ENCODE measurements at regions not wholly inside any gene's neighbourhood (a gene's known extent, or its start where the extent isn't known, plus 50 kb on each side); places are given as distances from the start of the nearest gene placed in this dataset.
"Not testable (repeated sequence)": the region's sequence is repeated elsewhere in the genome, so short reads cannot be mapped to it uniquely, and the experiment has no call there.

- DNase-seq, result no peak
Measured at GRCh38 chr19:30105316-30105715, 163.3 kb downstream of the URI1 start.

GRCh38 chr19:30105727-30106126, 163.7 kb downstream of the URI1 start:
- DNase-seq, result no peak

- DNase-seq, result no peak
Measured at GRCh38 chr19:30106417-30107095, 164.5 kb downstream of the URI1 start.

GRCh38 chr19:30107251-30107650, 165.2 kb downstream of the URI1 start:
- DNase-seq, result no peak

GRCh38 chr19:30109565-30109964, 167.5 kb downstream of the URI1 start:
- DNase-seq, result no peak

- no peak for DNase-seq
Measured at GRCh38 chr19:30111021-30111855, 169.2 kb downstream of the URI1 start.

- no peak for DNase-seq
Measured at GRCh38 chr19:30112171-30112570, 170.1 kb downstream of the URI1 start.

- DNase-seq, result no peak
Measured at GRCh38 chr19:30112666-30113065, 170.6 kb downstream of the URI1 start.

GRCh38 chr19:30113186-30113585, 171.1 kb downstream of the URI1 start:
- no peak for DNase-seq

- DNase-seq, result not testable (repeated sequence)
Measured at GRCh38 chr19:30114095-30114494, 172.1 kb downstream of the URI1 start.

- no peak for DNase-seq
Measured at GRCh38 chr19:30115947-30116346, 173.9 kb downstream of the URI1 start.

GRCh38 chr19:30116530-30116929, 174.5 kb downstream of the URI1 start:
- no peak for DNase-seq

GRCh38 chr19:30116984-30117555, 175.0 kb downstream of the URI1 start:
- no peak for DNase-seq

GRCh38 chr19:30117636-30118145, 175.7 kb downstream of the URI1 start:
- DNase-seq, result no peak

- no peak for DNase-seq
Measured at GRCh38 chr19:30118221-30118620, 176.2 kb downstream of the URI1 start.

GRCh38 chr19:30118760-30119159, 176.7 kb downstream of the URI1 start:
- DNase-seq, result no peak

- no peak for DNase-seq
Measured at GRCh38 chr19:30119180-30119908, 177.3 kb downstream of the URI1 start.

- no peak for DNase-seq
Measured at GRCh38 chr19:30120860-30121484, 178.9 kb downstream of the URI1 start.

- no peak for DNase-seq
Measured at GRCh38 chr19:30122431-30122830, 180.4 kb downstream of the URI1 start.

- DNase-seq, result no peak
Measured at GRCh38 chr19:30123119-30123518, 181.1 kb downstream of the URI1 start.

GRCh38 chr19:30123611-30124010, 181.6 kb downstream of the URI1 start:
- no peak for DNase-seq

GRCh38 chr19:30128211-30128610, 186.2 kb downstream of the URI1 start:
- DNase-seq, result no peak
